Natural killer cell (primary cell): ENCODE measurements at regions not wholly inside any gene's neighbourhood (a gene's known extent, or its start where the extent isn't known, plus 50 kb on each side); places are given as distances from the start of the nearest gene placed in this dataset.

ENCODE experiments used
- ATAC-seq, 3 donors: fragments of 150-1000 bp in 2 of 3; fragments of 200-7000 bp in 1 of 3; cut with Tn5 transposase; 1 replicate in 1 of 3; 2 replicates in 2 of 3; pipeline ENCODE4 v1.10.0; 2021; ENCODE audit warnings: mild to moderate bottlenecking in 2 of 3, moderate library complexity in 2 of 3
- DNase-seq, 2 donors: peaks; one replicate each; pipeline versions ENCODE4 v3.0.0 to v3.0.0-alpha.2; 2013 to 2021; ENCODE audit warnings: mixed read lengths in 1 of 2
- H3K27ac ChIP-seq: one replicate; pipeline ENCODE4 v1.5.1; 2013; ENCODE audit warnings: mild to moderate bottlenecking, low read length
- H3K27me3 ChIP-seq: one replicate; pipeline ENCODE4 v1.6.1; 2013; ENCODE audit warnings: low read length; ENCODE audit not compliant: control insufficient read depth, insufficient read depth
- H3K36me3 ChIP-seq: one replicate; pipeline ENCODE4 v1.6.1; 2013; ENCODE audit warnings: low read length; ENCODE audit not compliant: control insufficient read depth, insufficient read depth
- H3K4me1 ChIP-seq: one replicate; pipeline ENCODE4 v1.6.1; 2013; ENCODE audit warnings: low read length; ENCODE audit not compliant: control insufficient read depth, insufficient read depth
- H3K4me3 ChIP-seq: one replicate; pipeline ENCODE4 v1.5.1; 2013; ENCODE audit warnings: low read length
- H3K9me3 ChIP-seq: one replicate; pipeline ENCODE4 v1.6.1; 2013; ENCODE audit warnings: low read length; ENCODE audit not compliant: control insufficient read depth, insufficient read depth
- H3K27ac Mint-ChIP-seq, 2 donors: one replicate each; pipeline ENCODE4 v1.8.0; 2022; ENCODE audit warnings: mild to moderate bottlenecking in 2 of 2, mixed read lengths in 2 of 2, moderate library complexity in 1 of 2
- H3K27me3 Mint-ChIP-seq, 2 donors: one replicate each; pipeline ENCODE4 v1.8.0; 2022; ENCODE audit warnings: low read depth in 2 of 2, mixed read lengths in 2 of 2
- H3K36me3 Mint-ChIP-seq: one replicate; pipeline ENCODE4 v1.8.0; 2022; ENCODE audit warnings: mixed read lengths
- H3K4me1 Mint-ChIP-seq, 2 donors: one replicate each; pipeline ENCODE4 v1.8.0; 2022; ENCODE audit warnings: mixed read lengths in 2 of 2
- H3K4me3 Mint-ChIP-seq: one replicate; pipeline ENCODE4 v1.8.0; 2022; ENCODE audit warnings: mild to moderate bottlenecking, moderate library complexity, mixed read lengths
- H3K9me3 Mint-ChIP-seq, 2 donors: one replicate each; pipeline ENCODE4 v1.8.0; 2022; ENCODE audit warnings: mixed read lengths in 2 of 2
- CTCF ChIP-seq: fragments of 200-600 bp; IDR thresholded peaks from one replicate; pipeline ENCODE4 v1.8.0; 2022; ENCODE audit warnings: antibody characterized with exemption
- WGBS: methylation state at CpG from one replicate; pipeline ENCODE4 v1.1.7; 2013; ENCODE audit warnings: missing lambda C conversion rate; ENCODE audit not compliant: insufficient coverage; 5-methylcytosine and 5-hydroxymethylcytosine counted together
- intact Hi-C: fragments of 100-400 bp; cut with micrococcal nuclease; formaldehyde crosslinking; loops from one replicate; pipeline ENCODE4 v1.14.2; 2022

DNA sequence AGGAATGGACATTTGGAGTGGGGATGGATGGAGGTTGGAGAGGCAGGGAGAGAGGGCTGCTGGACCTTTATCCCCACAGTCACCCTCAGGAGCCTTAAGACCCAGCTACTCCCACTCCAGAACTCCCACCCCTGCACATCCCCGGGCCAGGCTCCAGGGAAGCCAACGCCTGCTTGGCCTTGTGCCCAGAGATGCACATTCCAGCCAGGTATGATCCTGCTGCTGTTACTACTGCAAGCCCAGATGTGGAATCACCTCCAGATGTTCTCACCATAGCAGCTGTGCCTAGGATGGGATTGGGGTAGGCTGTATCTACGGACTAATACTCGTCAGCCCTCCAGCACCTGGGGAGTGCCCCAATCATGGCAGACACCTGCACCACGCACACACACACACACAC is 71.7 kb downstream of the ZFP36L2 start:
- no peak overlapping the region for H3K27ac ChIP-seq
- H3K4me3 ChIP-seq: no peak overlapping the region
- no peaks in the 10 kb centered on the region for H3K9me3 ChIP-seq
- H3K36me3 ChIP-seq: no peaks in the 10 kb centered on the region
- no peaks in the 10 kb centered on the region for H3K9me3 Mint-ChIP-seq
- peaks cover 26 to 55% of the 10 kb centered on the region in 2 donors for H3K4me1 Mint-ChIP-seq
- H3K27ac Mint-ChIP-seq: peak overlapping the region in 1 of 2 donors; percentile 25
- WGBS: 84% methylated on average over 5 of the region's 5 CpGs
- H3K4me1 ChIP-seq: peaks cover 57% of the 10 kb centered on the region
- H3K36me3 Mint-ChIP-seq: no peaks in the 10 kb centered on the region
- TF ChIP-seq CTCF: no peak
- DNase-seq: no peak
- ATAC-seq: no peak
- H3K27me3 ChIP-seq: no peaks in the 10 kb centered on the region
- intact Hi-C loops: no loop called here
- no peaks in the 10 kb centered on the region for H3K27me3 Mint-ChIP-seq
- H3K4me3 Mint-ChIP-seq: no peak overlapping the region

DNA sequence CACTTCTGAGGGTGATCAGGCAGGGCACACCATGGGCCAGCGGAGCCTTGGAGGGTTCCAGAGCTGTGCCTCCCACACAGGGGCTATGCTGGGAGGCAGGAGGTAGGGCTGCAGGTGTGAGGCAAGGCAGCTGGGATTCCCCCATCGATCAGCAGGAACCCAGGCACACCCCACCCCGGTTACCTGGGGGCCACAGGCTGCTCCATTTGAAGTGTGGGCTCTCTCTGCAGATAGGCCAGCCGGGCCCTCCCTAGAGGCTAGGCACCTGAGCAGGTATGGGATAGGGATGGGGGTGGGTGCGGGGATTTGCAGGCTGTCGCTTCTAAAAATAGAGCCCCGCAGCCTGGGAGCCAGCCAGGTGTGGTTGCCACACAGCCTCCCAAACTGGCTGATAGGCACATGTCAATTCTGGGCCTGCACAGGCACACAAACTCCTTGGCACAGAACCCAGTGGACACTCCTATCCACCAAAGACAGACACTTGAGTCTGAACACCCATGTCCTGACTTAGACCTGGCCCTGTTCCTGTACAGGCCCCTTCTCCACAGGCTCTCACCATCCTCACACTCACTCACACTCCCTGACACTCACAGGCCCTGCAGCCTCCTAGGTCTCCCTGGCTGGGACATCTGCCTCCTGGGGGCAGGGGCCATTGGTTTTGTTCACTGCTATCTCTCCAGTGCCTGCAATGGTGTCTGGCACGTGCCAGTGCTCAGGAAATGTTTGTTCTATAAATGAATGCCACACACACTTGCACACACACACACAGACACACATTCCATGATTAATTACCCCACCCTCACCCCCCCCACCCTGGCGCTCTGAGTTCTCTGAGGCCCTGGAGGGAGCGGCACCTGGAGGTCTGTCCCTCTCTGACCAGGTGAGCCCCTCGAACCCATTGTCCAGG is 73.4 kb downstream of the ZFP36L2 start:
- H3K36me3 ChIP-seq: no peaks in the 10 kb centered on the region
- no peaks in the 10 kb centered on the region for H3K36me3 Mint-ChIP-seq
- H3K27ac ChIP-seq: no peak overlapping the region
- no peak for ATAC-seq
- no peak overlapping the region for H3K4me3 ChIP-seq
- no peak overlapping the region for H3K27ac Mint-ChIP-seq
- H3K4me1 ChIP-seq: peaks cover 48% of the 10 kb centered on the region
- H3K27me3 ChIP-seq: no peaks in the 10 kb centered on the region
- WGBS: 84% methylated on average over 11 of the region's 11 CpGs
- no peaks in the 10 kb centered on the region for H3K27me3 Mint-ChIP-seq
- intact Hi-C loops: no loop called here
- peaks cover 21 to 54% of the 10 kb centered on the region in 2 donors for H3K4me1 Mint-ChIP-seq
- peak in 1 of 2 donors; percentile 40 for DNase-seq
- H3K4me3 Mint-ChIP-seq: no peak overlapping the region
- no peaks in the 10 kb centered on the region for H3K9me3 ChIP-seq
- no peak for TF ChIP-seq CTCF
- no peaks in the 10 kb centered on the region for H3K9me3 Mint-ChIP-seq

DNA sequence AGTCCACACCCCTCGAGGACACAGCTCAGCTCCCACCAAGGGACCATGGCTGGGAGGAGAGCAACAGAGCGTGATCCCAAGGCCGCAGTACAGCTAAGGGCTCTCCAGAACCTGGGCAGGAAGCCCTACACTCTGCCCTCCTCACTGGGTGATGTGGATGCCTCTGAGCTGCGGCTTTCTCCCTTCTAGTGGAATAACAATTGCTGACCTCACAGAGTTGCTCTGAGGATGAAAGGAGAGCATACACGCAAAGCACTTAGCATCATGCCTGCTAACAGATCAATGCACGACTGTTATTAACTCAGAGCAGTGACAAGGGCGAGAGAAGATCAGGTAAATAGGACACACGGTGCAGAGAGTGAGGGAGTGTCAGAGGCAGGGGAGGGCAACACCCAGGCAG is 74.2 kb downstream of the ZFP36L2 start:
- Mint-ChIP-seq H3K36me3 (no peaks in the 10 kb centered on the region), H3K27ac (no peak overlapping the region), H3K9me3 (no peaks in the 10 kb centered on the region), H3K4me1 (peaks cover 21 to 54% of the 10 kb centered on the region in 2 donors), H3K4me3 (no peak overlapping the region), H3K27me3 (no peaks in the 10 kb centered on the region)
- H3K4me3 ChIP-seq: no peak overlapping the region
- ATAC-seq (no peak), DNase-seq (peak in 1 of 2 donors; percentile 39)
- H3K27me3 ChIP-seq: no peaks in the 10 kb centered on the region
- peaks cover 40% of the 10 kb centered on the region for H3K4me1 ChIP-seq
- 91% methylated on average over 8 of the region's 8 CpGs for WGBS
- TF ChIP-seq CTCF: no peak
- no peaks in the 10 kb centered on the region for H3K9me3 ChIP-seq
- H3K27ac ChIP-seq: no peak overlapping the region
- no peaks in the 10 kb centered on the region for H3K36me3 ChIP-seq
- intact Hi-C loops: no loop called here
